LNCaP clone FGC (cell line): ENCODE measurements at regions not wholly inside any gene's neighbourhood (a gene's known extent, or its start where the extent isn't known, plus 50 kb on each side); places are given as distances from the start of the nearest gene placed in this dataset.

Experiments used
- DNase-seq: peaks from one replicate; pipeline ENCODE4 v3.0.0-alpha.2; 2011; ENCODE audit warnings: low read depth
- H3K4me3 ChIP-seq: 2 replicates; pipeline ENCODE4 v1.5.1; 2011; ENCODE audit warnings: mild to moderate bottlenecking, low read depth, low read length, control low read depth
- TF ChIP-seq, protein P1 (sequence below): IDR thresholded peaks from 2 replicates; pipeline ENCODE4 v1.5.1; 2012; ENCODE audit warnings: mild to moderate bottlenecking; ENCODE audit not compliant: control insufficient read depth, insufficient read depth; ENCODE audit errors: extremely low read depth

DNA sequence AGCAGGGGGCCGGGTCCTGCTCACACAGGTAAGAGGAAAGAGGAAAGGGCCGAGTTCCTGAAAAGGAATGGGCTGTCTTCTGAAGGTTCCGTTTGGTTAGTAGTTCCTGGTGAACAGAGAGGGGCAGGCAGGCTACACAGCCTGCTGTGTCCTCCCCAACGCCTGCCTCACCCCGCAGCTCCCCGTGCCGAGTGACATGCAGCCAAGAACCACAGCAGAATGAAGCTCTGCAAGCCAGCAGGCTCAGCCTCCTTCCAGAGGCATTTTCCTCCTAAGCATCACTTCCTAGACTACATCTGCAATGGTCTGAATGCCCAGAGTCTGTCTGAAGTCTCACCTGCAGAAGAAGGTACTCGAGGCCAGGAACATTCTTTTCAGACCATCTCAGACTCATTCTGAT, 202.4 kb upstream of the TCERG1L start:
- TF ChIP-seq, protein P1, sequence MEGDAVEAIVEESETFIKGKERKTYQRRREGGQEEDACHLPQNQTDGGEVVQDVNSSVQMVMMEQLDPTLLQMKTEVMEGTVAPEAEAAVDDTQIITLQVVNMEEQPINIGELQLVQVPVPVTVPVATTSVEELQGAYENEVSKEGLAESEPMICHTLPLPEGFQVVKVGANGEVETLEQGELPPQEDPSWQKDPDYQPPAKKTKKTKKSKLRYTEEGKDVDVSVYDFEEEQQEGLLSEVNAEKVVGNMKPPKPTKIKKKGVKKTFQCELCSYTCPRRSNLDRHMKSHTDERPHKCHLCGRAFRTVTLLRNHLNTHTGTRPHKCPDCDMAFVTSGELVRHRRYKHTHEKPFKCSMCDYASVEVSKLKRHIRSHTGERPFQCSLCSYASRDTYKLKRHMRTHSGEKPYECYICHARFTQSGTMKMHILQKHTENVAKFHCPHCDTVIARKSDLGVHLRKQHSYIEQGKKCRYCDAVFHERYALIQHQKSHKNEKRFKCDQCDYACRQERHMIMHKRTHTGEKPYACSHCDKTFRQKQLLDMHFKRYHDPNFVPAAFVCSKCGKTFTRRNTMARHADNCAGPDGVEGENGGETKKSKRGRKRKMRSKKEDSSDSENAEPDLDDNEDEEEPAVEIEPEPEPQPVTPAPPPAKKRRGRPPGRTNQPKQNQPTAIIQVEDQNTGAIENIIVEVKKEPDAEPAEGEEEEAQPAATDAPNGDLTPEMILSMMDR: no peak
- DNase-seq: no peak
- no peak overlapping the region for H3K4me3 ChIP-seq

GRCh38 chr10:131514454-131514853, 202.9 kb upstream of the TCERG1L start:
- TF ChIP-seq, protein P1: no peak
- DNase-seq: no peak

DNA sequence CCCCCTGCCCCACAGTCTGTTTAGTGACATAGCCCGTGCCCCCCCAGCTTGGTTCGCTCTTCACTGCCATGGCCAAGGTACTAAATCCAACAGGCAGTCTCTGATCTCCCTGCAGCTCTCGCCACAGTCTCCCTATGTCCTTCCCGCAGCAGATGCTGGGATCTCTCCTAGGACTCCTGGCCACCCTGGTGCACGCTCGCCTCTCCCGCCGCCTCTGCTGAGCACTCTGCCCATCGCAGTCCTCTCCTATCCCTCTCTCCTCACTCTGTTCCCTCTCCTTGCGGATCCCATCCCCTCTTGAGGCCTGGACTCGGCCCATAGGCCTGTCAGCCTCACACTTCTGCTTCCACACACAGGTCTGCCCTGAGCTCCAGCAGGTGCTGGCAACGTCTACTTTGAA, 204.8 kb upstream of the TCERG1L start:
- TF ChIP-seq, protein P1: no peak
- no peak overlapping the region for H3K4me3 ChIP-seq
- no peak for DNase-seq

More at GRCh38 chr10:131514454-131514853, 202.9 kb upstream of the TCERG1L start:
- no peak overlapping the region for H3K4me3 ChIP-seq

GRCh38 chr10:131517781-131518180, 206.3 kb upstream of the TCERG1L start:
- TF ChIP-seq, protein P1: no peak
- no peak overlapping the region for H3K4me3 ChIP-seq
- no peak for DNase-seq

DNA sequence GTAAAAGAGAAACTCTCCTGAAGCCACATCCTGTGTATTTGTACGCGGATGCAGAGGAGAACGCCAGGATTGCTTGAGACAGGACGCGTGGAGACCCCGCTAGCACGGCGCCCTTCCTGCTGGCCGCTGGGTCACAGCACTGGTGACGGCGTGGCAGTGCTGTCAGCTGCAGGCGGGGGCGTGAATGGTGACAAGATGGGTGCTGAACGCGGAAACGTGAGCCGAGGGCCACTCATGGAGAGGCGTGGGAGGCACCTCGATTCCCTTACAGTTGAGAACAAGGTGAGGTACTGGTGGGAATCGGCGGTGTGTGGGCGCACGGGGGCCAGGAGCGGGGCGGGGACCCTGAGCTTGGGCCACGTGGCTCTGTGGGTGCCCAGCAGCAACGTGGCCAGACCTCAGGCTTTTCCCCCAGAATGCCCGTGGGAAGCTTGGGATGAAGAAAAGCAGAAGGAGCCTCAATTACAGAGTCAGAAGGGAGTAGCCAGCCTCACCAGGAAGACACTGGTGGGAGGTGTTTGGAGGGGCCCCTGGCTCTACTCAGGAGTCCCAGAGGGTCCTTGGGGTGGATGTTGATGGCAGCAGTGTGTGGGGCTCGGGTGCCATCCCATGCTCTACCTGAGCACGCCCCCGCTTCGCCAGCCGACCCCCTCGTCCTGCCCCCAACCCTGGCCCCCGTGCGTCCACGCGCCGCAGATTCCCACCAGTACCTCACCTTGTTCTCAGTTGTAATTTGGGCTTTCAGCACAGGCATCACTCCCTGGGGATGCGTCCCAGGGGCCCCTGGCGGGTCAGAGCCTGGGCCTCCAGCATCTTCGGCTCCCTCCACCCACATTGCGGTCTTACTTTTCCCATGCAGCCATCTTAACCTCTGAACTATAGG, 208.4 kb upstream of the TCERG1L start:
- DNase-seq: no peak
- TF ChIP-seq, protein P1: no peak
- no peak overlapping the region for H3K4me3 ChIP-seq

DNA sequence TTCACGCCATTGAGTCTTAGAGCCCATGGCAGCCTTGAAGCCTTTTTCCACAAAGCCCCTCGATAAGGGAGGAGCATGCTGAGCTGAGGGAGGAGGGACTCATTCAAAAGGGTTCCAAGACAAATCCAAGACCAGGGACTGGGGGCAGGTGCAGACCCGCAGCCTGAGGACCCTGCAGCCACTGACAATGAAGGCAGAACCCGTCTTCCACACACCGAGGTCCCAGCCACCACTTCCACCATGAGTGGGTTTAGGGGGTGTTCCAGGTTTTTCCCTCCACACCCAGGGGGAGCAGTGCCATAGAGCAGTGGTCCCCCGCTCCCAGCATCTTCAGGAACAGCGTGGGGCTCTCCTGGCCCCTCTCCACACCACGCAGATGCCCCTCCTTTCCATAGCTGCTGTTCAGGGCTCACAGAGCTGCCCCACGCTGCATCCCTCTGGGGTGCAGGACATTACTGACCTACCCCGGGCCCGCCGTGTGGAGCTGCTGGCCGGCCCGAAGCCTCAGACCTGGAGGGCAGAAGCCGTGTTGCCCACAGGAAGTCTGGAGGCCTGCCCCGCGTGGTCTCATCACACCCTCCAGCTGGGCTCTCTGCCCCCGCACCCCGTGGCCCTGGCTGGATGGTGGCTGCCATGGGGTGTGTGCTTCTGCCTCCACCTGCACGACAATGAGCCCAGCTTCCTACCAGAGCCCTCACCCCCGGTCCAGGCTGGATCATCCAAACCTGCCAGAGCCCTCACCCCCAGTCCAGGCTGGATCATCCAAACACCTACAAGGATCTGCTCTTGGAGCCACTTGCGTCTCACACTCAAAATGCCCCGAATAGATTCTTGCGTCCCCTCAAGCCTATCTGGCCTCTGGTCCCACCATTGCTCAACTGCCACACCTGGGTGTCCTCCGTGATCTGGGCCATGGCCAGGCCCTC, 220.0 kb upstream of the TCERG1L start:
- TF ChIP-seq, protein P1: no peak
- DNase-seq: no peak

More for the DNA sequence above, 220.0 kb upstream of the TCERG1L start:
- H3K4me3 ChIP-seq: no peak overlapping the region
